Fibroblast of the aortic adventitia (primary cell): ENCODE measurements at regions not wholly inside any gene's neighbourhood (a gene's known extent, or its start where the extent isn't known, plus 50 kb on each side); places are given as distances from the start of the nearest gene placed in this dataset.

Experiments
- DNase-seq: peaks from one replicate; pipeline ENCODE4 v3.0.0-alpha.2; 2010; ENCODE audit warnings: low read depth
- H3K4me3 ChIP-seq: 2 replicates; pipeline ENCODE4 v1.5.1; 2011; ENCODE audit warnings: low read depth, mild to moderate bottlenecking, control low read depth, low read length, moderate library complexity
- CTCF ChIP-seq: IDR thresholded peaks from 2 replicates; pipeline ENCODE4 v1.5.1; 2011; ENCODE audit warnings: mild to moderate bottlenecking, low read length, control low read depth, inconsistent platforms; ENCODE audit not compliant: insufficient read depth

GRCh38 chrX:150299579-150299978 lies 63.5 kb upstream of the MAMLD1 start:
- H3K4me3 ChIP-seq, result no peak overlapping the region
- no peak for DNase-seq
- no peak for TF ChIP-seq CTCF

GRCh38 chrX:150303386-150304097 lies 59.6 kb upstream of the MAMLD1 start:
- TF ChIP-seq CTCF, result no peak
- DNase-seq, result no peak
- no peak overlapping the region for H3K4me3 ChIP-seq

- H3K4me3 ChIP-seq, result no peak overlapping the region
- no peak for DNase-seq
- no peak for TF ChIP-seq CTCF
Measured at GRCh38 chrX:150306002-150306401, 57.1 kb upstream of the MAMLD1 start.

- no peak overlapping the region for H3K4me3 ChIP-seq
- no peak for TF ChIP-seq CTCF
- no peak for DNase-seq
Measured at GRCh38 chrX:150308041-150308440, 55.1 kb upstream of the MAMLD1 start.

GRCh38 chrX:150308532-150309157 lies 54.5 kb upstream of the MAMLD1 start:
- no peak for TF ChIP-seq CTCF
- no peak for DNase-seq
- no peak overlapping the region for H3K4me3 ChIP-seq

- no peak overlapping the region for H3K4me3 ChIP-seq
- no peak for TF ChIP-seq CTCF
- DNase-seq, result no peak
Measured at GRCh38 chrX:150310417-150310816, 52.7 kb upstream of the MAMLD1 start.
